ENCODE measurements at regions not wholly inside any gene's neighbourhood (a gene's known extent, or its start where the extent isn't known, plus 50 kb on each side); places are given as distances from the start of the nearest gene placed in this dataset.

GRCh38 chr10:105342606-105343005 is 701.5 kb downstream of the SORCS3 start:
- Histone ChIP-seq H3K4me1 (no peaks in the 10 kb centered on the region), H3K36me3 (no peaks in the 10 kb centered on the region), H3K27me3 (no peaks in the 10 kb centered on the region), H3K4me3 (no peak overlapping the region), H3K27ac (no peak overlapping the region), H3K9me3 (no peaks in the 10 kb centered on the region)
- TF ChIP-seq CTCF (IDR thresholded peaks at IDR 0.05) = no peak
- TF ChIP-seq POLR2AphosphoS5 (IDR thresholded peaks at IDR 0.05) = no peak
- TF ChIP-seq EP300 (IDR thresholded peaks at IDR 0.05) = no peak
- no peak for ATAC-seq
- 14 to 41% methylated on average over 1 to 4 of the region's 4 CpGs for whole genome bisulfite sequencing, 2 donors (ENCODE audit: low coverage in 1 of 2)

- WGBS, 2 donors (ENCODE audit: low coverage in 1 of 2) = 62 to 100% methylated on average over 1 of the region's 1 CpG
- H3K4me1 ChIP-seq = no peaks in the 10 kb centered on the region
- ATAC-seq = no peak
These were observed 698.6 kb downstream of the SORCS3 start for GRCh38 chr10:105339669-105340068.

GRCh38 chr10:105328503-105329133 is 687.5 kb downstream of the SORCS3 start:
- TF ChIP-seq POLR2AphosphoS5 (IDR thresholded peaks at IDR 0.05) (no peak), CTCF (IDR thresholded peaks at IDR 0.05) (no peak), EP300 (IDR thresholded peaks at IDR 0.05) (no peak), POLR2A (IDR thresholded peaks at IDR 0.05) (no peak)

More at GRCh38 chr10:105339669-105340068, 698.6 kb downstream of the SORCS3 start:
- H3K27ac ChIP-seq = no peak overlapping the region
- H3K4me3 ChIP-seq = no peak overlapping the region
- TF ChIP-seq POLR2A (IDR thresholded peaks at IDR 0.05) (no peak), EP300 (IDR thresholded peaks at IDR 0.05) (no peak), POLR2AphosphoS5 (IDR thresholded peaks at IDR 0.05) (no peak), CTCF (IDR thresholded peaks at IDR 0.05) (no peak)
- H3K9me3 ChIP-seq = no peaks in the 10 kb centered on the region
- no peaks in the 10 kb centered on the region for H3K27me3 ChIP-seq
- H3K36me3 ChIP-seq = no peaks in the 10 kb centered on the region

More at GRCh38 chr10:105328503-105329133, 687.5 kb downstream of the SORCS3 start:
- Histone ChIP-seq H3K36me3 (no peaks in the 10 kb centered on the region), H3K4me3 (no peak overlapping the region), H3K9me3 (no peaks in the 10 kb centered on the region), H3K27me3 (no peaks in the 10 kb centered on the region), H3K4me1 (peaks cover 0 to 11% (median 0%) of the 10 kb centered on the region in 3 donors), H3K27ac (no peak overlapping the region)
- ATAC-seq = no peak
- 20 to 29% methylated on average over 1 of the region's 1 CpG for WGBS, 2 donors (ENCODE audit: low coverage in 1 of 2)

Small RNA genes lying in the stretch of these regions (small RNA-seq; reads per million reads assigned to genes)
- 0 reads per million in 4 donors for gene RNU6-463P
